B cell (primary cell): ENCODE measurements at regions not wholly inside any gene's neighbourhood (a gene's known extent, or its start where the extent isn't known, plus 50 kb on each side); places are given as distances from the start of the nearest gene placed in this dataset.

Source experiments
- EZH2 ChIP-seq: IDR thresholded peaks from 2 replicates; pipeline ENCODE4 v1.6.1; 2012; ENCODE audit warnings: borderline replicate concordance, low read depth, mild to moderate bottlenecking, moderate library complexity, low read length; ENCODE audit not compliant: insufficient read depth, poor library complexity, severe bottlenecking
- TF ChIP-seq, protein P1 (sequence below): fragments of 200-600 bp; IDR thresholded peaks from one replicate; pipeline ENCODE4 v1.8.0; 2022; ENCODE audit warnings: antibody characterized with exemption, mild to moderate bottlenecking

DNA sequence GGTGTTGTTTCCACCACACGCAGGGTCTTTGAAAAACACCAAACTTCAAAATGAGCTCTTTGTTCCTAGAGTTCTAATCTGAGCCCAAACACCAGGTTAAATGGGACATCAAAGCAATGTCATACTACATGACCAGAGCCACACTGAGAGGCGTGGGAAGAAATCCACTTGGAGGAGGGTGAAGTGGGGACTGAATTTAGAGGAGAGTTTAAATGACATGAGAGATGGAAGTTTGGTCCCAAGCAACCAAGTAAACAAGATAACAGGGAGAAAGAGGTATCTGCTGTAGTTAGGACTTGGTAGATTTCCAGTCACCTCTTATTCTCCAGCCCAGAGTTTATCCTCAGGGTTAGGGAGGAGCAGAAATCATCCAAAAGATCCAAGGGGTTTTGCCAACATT lies 290.9 kb upstream of the FAM78B start:
- TF ChIP-seq, protein P1, sequence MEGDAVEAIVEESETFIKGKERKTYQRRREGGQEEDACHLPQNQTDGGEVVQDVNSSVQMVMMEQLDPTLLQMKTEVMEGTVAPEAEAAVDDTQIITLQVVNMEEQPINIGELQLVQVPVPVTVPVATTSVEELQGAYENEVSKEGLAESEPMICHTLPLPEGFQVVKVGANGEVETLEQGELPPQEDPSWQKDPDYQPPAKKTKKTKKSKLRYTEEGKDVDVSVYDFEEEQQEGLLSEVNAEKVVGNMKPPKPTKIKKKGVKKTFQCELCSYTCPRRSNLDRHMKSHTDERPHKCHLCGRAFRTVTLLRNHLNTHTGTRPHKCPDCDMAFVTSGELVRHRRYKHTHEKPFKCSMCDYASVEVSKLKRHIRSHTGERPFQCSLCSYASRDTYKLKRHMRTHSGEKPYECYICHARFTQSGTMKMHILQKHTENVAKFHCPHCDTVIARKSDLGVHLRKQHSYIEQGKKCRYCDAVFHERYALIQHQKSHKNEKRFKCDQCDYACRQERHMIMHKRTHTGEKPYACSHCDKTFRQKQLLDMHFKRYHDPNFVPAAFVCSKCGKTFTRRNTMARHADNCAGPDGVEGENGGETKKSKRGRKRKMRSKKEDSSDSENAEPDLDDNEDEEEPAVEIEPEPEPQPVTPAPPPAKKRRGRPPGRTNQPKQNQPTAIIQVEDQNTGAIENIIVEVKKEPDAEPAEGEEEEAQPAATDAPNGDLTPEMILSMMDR: no peak
- no peak for TF ChIP-seq EZH2
